G401.6 (cell line): ENCODE measurements at regions not wholly inside any gene's neighbourhood (a gene's known extent, or its start where the extent isn't known, plus 50 kb on each side); places are given as distances from the start of the nearest gene placed in this dataset.
A peak's percentile ranks its signal among the peaks of the same experiment; 100 is the strongest.
"Not testable (repeated sequence)": the region's sequence is repeated elsewhere in the genome, so short reads cannot be mapped to it uniquely, and the experiment has no call there.

Experiments used
- FAIRE-seq: peaks from 2 replicates; lab custom pipeline; 2012; peaks lifted over from hg19 to GRCh38; lab: Jason Lieb, UNC

DNA sequence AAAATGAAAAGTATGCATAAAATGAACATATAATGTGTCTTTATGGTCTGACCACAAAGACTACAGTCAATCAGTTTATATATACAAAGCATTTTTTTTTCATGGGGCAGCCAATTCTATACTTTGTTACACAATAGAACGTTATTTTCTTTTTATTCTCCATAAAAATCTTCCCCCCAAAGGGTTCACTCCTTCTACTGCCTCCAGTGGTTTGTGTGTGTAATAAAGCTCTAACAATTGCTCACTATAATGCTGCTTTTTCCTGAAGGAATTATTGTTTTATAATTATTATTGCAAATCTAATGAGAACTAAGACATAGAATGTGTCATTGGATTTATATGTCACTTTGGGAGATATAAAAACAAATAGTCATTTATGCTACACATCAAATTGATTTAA, 664.1 kb upstream of the PABPC4L start:
- FAIRE-seq: no peak

DNA sequence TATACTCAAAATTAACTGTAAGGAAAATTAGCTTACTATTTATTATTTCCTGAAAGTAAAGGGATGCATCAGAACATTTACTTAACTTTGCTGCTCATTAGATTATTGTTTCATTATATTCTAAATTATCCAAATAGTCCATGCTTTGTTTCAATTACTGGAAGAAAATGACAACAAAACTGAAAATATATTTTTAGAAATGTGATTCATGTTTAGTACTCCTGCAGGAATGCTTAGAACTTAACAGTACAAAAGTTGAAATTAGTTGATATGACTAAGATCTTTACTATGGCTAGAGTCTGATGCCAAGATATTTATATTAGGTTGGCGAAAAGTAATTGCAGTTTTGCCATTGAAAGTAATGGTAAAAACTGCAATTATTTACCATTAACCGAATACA, 660.5 kb upstream of the PABPC4L start:
- no peak for FAIRE-seq

DNA sequence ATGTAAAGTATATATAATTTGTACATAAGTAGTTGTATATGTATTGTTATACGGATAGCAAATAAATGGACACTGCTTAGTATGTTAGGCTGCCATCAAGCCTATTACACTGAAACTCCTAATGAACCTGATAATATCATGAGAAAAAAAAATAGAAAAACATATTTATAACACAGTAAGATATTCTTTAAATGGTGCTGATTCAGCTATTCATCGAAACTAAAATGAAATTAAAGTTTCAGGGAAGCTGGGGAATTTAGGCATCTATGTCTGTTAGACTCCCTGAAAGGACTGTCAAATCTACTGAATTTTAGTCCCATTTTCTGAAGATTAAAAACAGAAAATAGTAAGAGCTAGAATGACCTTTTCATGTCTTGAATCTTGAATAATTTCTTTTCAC, 647.1 kb upstream of the PABPC4L start:
- FAIRE-seq: no peak

DNA sequence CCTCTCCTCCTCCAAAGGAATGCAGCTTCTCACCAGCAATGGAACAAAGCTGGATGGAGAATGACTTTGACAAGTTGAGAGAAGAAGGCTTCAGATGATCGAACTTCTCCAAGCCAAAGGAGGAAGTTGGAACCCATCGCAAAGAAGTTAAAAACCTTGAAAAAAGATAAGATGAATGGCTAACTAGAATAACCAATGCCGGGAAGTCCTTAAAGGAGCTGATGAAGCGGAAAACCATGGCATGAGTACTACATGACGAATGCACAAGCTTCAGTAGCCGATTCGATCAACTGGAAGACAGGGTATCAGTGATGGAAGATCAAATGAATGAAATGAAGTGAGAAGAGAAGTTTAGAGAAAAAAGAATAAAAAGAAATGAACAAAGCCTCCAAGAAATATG, 629.2 kb upstream of the PABPC4L start:
- FAIRE-seq: not testable (repeated sequence)

DNA sequence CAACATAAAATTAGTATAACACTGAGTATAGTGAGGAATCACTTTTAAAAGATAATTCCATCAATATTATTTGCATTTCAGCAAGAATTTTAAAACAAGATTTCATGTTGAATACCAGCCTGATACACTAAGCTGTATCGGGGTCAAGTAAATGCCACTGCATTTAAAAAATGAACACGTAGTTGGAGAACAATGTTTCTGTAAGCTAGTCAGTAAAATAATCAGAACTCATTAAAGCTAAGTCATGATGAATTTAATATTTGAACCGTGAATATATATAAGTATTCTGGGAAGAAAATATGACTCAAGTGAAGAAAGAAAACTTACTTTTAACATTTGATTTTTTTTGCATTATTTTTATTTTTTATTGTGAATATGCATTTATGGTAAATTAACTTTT, 611.0 kb upstream of the PABPC4L start:
- FAIRE-seq: peak; percentile 44

DNA sequence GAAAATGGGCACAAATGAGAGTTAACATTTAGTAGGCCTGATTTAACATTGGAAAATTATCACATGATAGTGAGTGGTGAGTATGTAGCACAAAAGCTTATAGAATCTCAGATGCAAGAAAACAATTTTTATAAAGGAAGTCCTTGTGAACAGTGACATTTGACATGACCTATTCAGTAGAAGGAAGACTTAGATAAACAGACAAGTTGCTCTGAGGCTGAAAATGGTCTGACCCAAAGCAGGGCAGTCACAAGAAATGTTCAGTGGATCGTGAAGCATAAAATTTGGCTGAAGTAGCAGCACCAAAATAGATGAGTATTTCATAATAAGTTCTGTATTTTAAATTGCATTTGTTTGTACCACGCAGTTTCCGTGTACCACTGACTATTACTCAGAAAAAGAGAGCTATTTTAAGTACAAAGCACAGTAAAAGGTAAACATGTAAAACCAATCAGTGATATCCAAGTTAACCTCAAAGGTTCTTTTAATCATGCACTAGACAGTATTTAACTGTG, 605.7 kb upstream of the PABPC4L start:
- no peak for FAIRE-seq

DNA sequence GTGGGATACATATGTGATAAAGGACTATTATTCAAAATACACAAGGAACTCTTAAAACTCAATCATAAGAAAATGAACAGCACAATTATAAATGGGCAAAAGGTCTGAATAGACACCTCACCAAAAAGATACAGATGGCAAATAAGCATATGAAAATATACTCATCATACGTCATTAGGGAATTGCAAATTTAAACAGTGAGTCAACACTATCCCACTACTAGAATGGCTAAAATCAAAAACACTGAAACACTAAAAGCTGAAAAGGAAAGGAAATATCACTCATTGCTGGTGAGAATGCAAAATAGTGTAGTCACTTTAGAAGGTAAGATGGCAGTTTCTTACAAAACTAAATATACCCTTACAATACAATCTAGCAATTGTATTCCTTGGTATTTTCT, 597.0 kb upstream of the PABPC4L start:
- FAIRE-seq: no peak

DNA sequence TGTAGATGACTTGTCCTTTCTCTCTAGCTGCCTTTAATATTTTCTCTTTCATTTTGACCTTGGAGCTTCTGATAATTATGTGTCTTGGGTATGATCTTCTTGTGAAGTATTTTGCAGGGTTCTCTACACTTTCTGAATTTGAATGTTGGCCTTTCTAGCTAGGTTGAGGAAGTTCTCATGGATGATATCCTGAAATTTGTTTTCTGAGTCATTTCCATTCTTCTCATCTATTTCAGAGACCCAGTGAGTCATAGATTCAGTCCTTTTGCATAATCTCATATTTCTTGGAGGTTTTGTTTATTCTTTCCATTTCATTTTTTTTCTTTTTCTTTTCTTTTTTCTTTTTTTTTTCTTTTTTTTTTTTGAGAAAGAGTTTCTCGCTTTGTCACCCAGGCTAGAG, 585.7 kb upstream of the PABPC4L start:
- FAIRE-seq: no peak

DNA sequence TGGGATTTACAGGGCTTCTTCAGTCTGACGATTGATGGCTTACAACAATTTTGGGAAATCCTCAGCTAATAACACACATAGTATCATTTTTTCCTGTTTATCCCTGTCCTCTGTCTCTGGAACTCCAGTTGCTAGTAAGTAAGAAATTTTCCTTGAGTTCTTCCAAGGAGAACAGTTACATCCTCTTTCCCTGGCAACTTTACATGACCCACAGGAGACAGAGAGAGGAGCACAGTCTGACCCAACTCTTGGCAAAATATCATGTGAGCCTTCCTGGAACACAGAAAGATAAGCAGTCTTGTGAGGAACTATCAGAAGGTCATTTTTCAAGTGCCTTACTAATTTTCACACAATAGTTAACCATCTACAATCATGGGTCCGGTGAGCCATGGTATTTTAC, 578.7 kb upstream of the PABPC4L start:
- FAIRE-seq: no peak

DNA sequence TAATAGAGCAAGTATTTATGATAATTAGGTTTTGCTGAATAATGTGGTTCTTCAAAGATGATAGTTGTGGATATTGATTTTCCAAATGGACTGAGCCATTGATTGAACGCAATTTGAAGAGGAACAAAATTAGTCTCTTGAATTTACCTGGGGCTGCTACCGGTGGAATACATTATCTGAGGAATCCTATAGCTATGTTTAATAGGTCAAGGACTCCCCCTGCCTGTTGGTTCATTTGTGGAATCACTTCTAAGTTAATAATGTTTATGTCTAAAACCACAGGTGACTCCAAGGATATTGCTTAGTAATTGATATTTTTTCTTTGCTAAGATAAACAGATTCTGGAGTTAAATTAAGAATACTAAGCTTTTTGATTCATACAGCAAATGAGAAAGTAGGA, 576.0 kb upstream of the PABPC4L start:
- FAIRE-seq: no peak

DNA sequence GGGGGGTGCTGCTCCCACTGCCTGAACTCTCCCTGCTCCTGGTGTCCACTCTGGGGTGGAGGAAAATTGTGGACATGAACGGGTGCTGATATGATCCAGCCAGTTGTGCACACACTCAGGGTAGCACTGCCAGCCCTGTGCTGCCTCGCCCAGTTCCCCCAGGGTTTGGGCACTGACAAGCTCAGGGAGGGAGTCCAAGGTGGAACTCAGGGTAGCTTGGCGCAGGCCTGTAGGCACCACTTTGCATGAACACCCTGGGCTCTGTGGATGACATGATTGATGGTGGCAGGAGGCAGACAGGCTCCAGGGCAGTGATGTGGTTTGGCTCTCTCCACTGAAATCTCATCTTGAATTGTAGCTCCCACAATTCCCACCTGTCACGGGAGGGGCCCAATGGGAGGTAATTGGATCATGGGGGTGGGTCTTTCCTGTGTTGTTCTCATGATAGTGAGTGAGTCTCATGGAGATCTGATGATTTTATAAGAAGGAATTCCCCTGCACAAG, 572.0 kb upstream of the PABPC4L start:
- FAIRE-seq: no peak

DNA sequence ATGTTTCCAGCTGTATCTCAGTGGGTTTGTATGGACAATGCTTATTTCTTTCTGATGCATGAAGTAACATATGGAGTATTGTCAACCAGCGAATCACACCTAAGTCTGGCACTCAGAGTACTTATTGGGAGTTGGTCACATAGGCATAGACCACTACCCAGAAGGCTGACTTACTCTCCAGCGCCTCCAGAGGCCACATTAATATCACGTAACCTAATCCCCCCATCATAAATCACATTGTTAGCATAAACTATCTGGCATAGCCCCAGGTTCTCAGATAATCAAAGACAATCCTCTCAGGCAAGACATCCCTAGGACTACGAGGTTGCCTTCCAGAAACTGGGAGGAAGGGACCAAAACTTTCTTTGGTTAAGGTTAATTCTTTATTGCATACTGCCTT, 560.5 kb upstream of the PABPC4L start:
- no peak for FAIRE-seq

DNA sequence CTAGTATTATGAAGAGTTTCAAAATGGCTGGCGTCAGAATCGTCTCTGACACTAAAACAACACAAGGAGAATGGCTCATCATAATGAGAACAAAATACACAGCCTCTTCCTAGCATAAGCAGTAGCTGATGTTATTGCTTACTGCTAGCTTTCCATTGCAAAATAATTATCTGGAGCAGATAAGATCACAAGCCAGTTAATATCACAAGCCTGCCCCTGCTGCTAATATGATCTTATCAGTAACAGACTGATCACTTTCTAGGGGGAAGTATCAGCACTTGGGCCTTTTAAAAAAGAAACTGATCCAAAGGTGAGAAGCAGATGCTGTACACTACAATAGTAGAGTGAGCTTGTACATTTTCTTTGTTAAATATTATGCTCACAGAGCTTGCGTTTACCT, 554.8 kb upstream of the PABPC4L start:
- no peak for FAIRE-seq

DNA sequence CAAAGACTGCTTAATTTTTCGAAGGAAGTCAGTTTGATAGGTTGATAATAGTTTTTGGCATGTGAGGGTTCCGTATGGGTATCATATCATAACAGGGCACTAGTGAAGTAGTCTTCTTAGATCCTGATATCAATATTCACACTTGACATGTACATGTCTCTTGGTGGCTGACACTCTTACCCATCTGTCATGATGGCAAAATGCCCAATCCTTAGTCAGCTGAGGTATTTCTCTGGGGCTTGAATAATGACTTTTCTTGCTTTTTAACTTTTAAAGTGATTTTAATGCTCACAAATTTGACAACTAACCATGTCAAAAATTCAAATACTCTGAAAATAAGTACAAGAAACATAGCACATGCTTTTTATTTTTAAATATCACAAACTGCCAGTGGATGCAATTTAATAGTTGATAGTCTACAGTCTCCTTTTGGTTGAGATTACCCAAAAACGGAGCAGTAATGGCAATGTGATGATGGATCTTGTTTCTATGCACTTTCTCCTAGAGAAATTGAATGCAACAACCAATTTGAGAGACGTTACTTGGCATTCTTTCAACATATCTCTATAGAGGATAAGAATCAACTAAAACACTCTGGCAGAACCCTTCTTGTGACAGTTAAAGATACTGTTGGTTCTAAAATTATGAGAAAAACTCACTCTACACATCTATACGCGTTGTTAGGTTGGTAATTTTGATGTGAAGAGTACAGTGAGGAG, 552.9 kb upstream of the PABPC4L start:
- no peak for FAIRE-seq

DNA sequence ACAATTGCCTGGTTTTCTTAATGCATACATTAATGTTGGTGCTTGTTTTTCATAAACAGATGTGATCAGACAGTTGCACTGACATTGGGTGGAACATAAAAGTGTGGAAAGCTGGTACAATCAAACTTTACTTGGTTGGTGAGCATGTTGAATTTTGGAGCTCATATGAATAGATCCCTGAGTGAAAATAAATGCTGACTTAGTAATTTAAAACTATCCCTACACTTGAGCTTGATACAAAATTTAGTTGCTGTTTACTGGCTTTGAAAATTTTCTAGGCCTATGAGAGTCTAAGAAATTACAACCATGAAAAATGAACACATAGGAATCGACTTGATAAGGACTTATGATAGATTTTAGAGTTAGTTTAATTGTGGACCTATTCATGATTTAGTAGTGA, 551.8 kb upstream of the PABPC4L start:
- no peak for FAIRE-seq

DNA sequence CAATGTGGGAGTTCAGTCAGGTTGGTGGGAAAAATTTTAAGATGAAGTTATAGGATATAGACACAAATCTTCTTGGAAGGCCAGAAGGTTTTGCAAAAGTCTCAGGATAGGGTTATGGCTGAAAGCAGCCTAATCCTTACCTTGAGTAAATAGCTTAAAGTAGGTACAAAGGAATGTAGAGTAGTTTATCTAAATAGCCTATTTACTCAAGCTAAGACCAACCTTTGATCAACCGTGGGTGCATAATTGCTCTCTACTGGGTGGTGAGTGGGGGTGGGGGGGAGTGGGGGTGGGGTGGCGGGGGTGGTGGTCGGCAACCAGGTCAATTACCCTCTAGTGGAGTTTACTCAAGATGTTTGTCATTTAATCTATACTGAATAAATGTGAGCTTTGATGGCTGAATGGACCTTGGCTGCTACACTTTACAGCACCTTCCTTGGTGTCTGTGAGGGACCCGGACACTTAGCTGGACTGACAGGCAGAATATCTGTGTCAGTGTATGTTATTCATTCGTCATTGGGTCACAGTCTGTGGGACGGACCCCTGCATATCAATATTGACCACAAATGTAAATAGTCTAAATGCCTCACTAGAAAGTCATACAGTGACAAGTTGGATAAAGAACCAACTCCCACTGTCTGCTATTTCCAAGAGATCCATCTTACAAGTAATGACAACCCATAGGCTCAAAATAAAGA, 545.7 kb upstream of the PABPC4L start:
- no peak for FAIRE-seq

DNA sequence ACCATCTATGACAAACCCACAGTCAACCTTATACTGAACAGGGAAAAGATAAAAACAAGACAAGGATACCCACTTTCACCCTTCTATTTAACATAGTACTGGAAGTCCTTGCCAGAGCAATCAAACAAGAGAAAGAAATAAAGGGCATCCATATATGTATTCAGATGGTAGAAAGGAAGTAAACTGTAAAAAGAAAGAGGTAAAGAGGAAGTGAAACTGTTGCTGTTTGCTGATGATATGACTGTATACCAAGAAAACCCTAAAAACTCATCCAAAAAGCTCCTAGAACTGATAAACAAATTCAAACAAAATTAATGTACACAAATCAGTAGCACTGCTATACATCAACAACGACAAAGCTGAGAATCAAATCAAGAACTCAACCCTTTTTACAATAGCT, 538.7 kb upstream of the PABPC4L start:
- no peak for FAIRE-seq

DNA sequence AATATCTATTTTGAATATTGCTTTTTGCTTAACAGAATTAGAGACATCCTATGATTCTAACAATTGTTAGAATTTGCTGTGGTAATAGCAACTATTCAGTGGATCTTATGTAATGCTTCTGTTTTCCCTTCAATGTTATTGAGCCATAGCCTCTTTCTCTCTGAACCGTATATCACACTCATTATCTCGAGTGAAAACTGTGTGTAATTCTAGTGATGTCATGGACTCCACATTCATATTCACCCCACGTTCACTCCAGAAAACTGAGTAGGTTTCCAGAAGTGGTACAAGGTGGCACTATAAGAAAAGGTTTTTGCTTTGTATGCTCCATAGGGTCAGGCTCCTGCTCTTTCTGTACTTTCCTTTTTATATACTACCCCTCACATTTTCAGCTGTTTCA, 534.3 kb upstream of the PABPC4L start:
- no peak for FAIRE-seq

DNA sequence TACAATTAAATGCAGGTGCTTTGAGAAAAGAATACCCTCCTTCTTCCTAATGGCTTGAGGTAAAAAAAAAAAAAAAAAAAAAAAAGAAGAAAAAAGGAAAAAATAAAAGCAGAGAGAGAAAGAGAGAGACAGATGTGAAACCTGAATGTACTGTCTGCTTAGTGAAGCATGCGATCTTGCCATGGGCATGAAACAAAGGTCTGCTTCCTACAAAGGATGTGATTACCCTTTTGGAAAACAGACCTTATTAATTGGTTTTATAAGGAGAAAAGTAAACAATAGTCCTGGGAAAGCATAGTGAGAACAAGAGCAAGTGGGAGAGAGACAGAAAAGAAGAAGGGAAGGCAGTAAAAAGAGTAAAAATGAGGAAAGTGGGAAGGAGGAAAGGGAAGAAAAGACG, 526.1 kb upstream of the PABPC4L start:
- no peak for FAIRE-seq

DNA sequence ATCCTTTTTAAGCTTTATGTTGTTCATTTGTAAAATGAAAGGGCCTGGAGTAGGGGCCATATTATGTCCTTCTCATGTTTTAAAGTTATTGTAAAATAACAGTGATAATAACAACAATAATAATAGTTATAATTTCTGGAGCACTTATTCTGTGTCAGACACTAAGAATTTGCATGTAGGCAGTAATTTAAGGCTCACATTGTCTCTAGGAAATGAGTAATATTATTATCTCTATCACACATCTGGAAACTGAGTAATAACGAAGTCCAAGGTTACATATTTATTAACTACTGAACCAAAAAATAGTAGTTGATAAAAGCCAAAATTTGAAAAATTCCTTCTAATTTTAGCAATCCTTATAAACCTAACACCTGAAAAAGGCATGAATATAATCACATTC, 520.7 kb upstream of the PABPC4L start:
- FAIRE-seq: no peak

DNA sequence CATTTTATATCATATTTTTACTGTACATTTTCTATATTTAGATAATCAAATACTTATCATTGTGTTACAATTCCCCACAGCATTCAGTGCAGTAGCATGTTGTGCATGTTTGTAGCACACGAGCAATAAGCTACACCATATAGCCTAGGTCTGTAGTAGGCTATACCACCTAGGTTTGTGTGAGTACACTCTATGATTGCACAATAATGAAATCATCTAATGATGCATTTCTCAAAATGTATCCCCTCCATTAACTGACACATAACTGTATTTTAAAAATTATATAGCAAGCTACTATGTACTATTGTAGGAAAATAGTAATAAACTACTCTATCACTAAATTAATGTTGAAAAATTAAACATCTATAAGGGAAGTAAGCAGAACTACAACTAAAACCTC, 518.4 kb upstream of the PABPC4L start:
- no peak for FAIRE-seq

DNA sequence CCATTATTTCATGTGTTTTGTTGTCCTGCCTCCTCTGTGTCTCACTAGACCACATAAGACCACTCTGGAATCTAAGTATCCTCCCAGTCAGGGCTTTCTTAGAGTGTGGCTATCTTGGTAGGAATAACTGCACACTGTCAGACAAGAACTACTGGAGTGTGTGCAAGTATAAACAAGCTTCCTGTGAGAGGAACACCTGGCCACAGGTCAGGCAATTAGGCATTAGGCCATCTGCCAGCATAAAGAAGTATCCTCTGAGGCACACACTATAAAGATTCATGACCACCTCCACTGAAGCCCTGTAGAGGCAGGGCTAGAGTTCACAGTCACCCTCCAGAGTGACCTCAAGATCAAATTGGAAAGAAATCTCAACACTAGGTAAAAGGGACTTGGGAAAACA, 507.0 kb upstream of the PABPC4L start:
- FAIRE-seq: no peak

DNA sequence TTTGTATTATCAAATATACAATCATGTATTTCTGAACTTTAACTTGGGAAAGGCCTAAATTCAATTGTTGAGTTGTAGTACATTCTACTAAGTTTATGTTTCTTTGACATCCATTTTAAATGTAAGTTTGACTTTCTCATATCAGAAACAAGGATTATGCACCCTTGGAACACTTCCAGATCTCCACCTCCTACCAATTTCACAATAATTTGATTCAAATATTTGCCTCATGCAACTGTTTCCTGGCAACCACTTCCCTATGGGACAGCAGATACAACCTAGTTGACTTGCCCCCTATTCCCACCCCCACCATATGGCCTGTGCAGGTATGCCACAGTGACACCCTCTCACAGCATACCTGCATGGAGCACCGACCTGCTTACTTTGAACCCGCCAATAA, 506.4 kb upstream of the PABPC4L start:
- no peak for FAIRE-seq

DNA sequence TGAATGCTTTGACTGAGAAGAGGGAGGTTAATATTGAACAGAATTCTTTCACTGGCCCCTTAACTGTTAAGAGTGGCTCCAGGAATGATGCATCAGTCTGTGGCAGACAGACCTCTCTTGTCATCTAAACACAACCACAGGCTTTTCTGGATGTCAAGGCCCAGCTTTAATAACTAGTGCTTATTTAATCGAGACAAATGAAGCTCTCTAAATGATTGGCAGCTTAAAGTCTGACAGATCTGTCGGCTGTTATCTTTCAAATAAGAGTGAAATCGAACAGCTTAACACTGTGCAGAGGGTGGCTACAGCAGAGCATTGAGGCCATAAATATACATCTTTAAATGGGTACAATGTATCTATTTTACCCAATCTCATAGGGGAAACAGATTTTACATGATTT, 500.8 kb upstream of the PABPC4L start:
- no peak for FAIRE-seq
